CD4-positive, CD25-positive, alpha-beta regulatory T cell (primary cell): ENCODE measurements at regions not wholly inside any gene's neighbourhood (a gene's known extent, or its start where the extent isn't known, plus 50 kb on each side); places are given as distances from the start of the nearest gene placed in this dataset.

Experiments
- ATAC-seq, 2 donors: fragments of 150-1000 bp; cut with Tn5 transposase; one replicate each; pipeline ENCODE4 v1.10.0; 2021; ENCODE audit warnings: low read depth in 2 of 2, moderate number of reproducible peaks in 2 of 2, moderate library complexity in 1 of 2
- DNase-seq, 3 donors: peaks; one replicate each; pipeline versions ENCODE4 v3.0.0 to v3.0.0-alpha.2; 2012 to 2022; ENCODE audit warnings: mixed read lengths in 1 of 3
- H3K27ac ChIP-seq: one replicate; pipeline ENCODE4 v1.7.0; 2013; ENCODE audit warnings: mild to moderate bottlenecking, low read length; ENCODE audit not compliant: insufficient read depth, poor library complexity, severe bottlenecking
- H3K27me3 ChIP-seq: one replicate; pipeline ENCODE4 v1.7.0; 2013; ENCODE audit warnings: low read length; ENCODE audit not compliant: control insufficient read depth, insufficient read depth
- H3K36me3 ChIP-seq: one replicate; pipeline ENCODE4 v1.7.0; 2013; ENCODE audit warnings: mild to moderate bottlenecking, low read length, moderate library complexity; ENCODE audit not compliant: control insufficient read depth, insufficient read depth
- H3K4me1 ChIP-seq: 2 replicates; pipeline ENCODE4 v1.7.0; 2013; ENCODE audit warnings: mild to moderate bottlenecking, low read length; ENCODE audit not compliant: insufficient read depth, control insufficient read depth, poor library complexity, severe bottlenecking
- H3K4me3 ChIP-seq: one replicate; pipeline ENCODE4 v1.7.0; 2013; ENCODE audit warnings: low read depth, mild to moderate bottlenecking, low read length, moderate library complexity
- H3K9me3 ChIP-seq, 2 experiments: 1 replicate in 1 of 2; 2 replicates in 1 of 2; pipeline ENCODE4 v1.7.0; 2013; ENCODE audit warnings: low read length in 2 of 2, mild to moderate bottlenecking in 1 of 2, moderate library complexity in 1 of 2; ENCODE audit not compliant: control insufficient read depth in 2 of 2
- H3K27ac Mint-ChIP-seq, 3 donors: one replicate each; pipeline ENCODE4 v1.8.0; 2020 to 2022; ENCODE audit warnings: mild to moderate bottlenecking in 3 of 3, mixed read lengths in 3 of 3, moderate library complexity in 2 of 3
- H3K27me3 Mint-ChIP-seq: one replicate; pipeline ENCODE4 v1.8.0; 2022; ENCODE audit warnings: mild to moderate bottlenecking, mixed read lengths
- H3K36me3 Mint-ChIP-seq: one replicate; pipeline ENCODE4 v1.8.0; 2020; ENCODE audit warnings: mixed read lengths
- H3K4me1 Mint-ChIP-seq, 4 donors: one replicate each; pipeline ENCODE4 v1.8.0; 2020 to 2022; ENCODE audit warnings: mixed read lengths in 4 of 4, mild to moderate bottlenecking in 1 of 4
- H3K4me3 Mint-ChIP-seq, 4 donors: one replicate each; pipeline ENCODE4 v1.8.0; 2020 to 2022; ENCODE audit warnings: mild to moderate bottlenecking in 4 of 4, mixed read lengths in 4 of 4, moderate library complexity in 3 of 4
- H3K9me3 Mint-ChIP-seq, 7 donors: one replicate each; pipeline ENCODE4 v1.8.0; 2020 to 2022; ENCODE audit warnings: mixed read lengths in 7 of 7, mild to moderate bottlenecking in 3 of 7, moderate library complexity in 2 of 7

- Mint-ChIP-seq H3K4me3 (no peak overlapping the region), H3K36me3 (no peaks in the 10 kb centered on the region), H3K27me3 (no peaks in the 10 kb centered on the region), H3K9me3 (peaks cover 0 to 4% (median 0%) of the 10 kb centered on the region in 7 donors), H3K4me1 (no peaks in the 10 kb centered on the region), H3K27ac (no peak overlapping the region)
- H3K27me3 ChIP-seq, result no peaks in the 10 kb centered on the region
- ATAC-seq (no peak), DNase-seq (no peak)
- no peaks in the 10 kb centered on the region for H3K4me1 ChIP-seq
- H3K27ac ChIP-seq, result no peak overlapping the region
- H3K9me3 ChIP-seq, result no peaks in the 10 kb centered on the region
- H3K36me3 ChIP-seq, result no peaks in the 10 kb centered on the region
- H3K4me3 ChIP-seq, result no peak overlapping the region
Observed at GRCh38 chr4:23369331-23369730, 520.5 kb downstream of the PPARGC1A start.

GRCh38 chr4:23368081-23368697 lies 521.7 kb downstream of the PPARGC1A start:
- Histone ChIP-seq H3K27ac (no peak overlapping the region), H3K4me3 (no peak overlapping the region), H3K9me3 (no peaks in the 10 kb centered on the region), H3K27me3 (no peaks in the 10 kb centered on the region), H3K36me3 (no peaks in the 10 kb centered on the region), H3K4me1 (no peaks in the 10 kb centered on the region)
- ATAC-seq, result no peak
- H3K4me1 Mint-ChIP-seq, result no peaks in the 10 kb centered on the region
- H3K9me3 Mint-ChIP-seq, result peaks cover 0 to 2% (median 0%) of the 10 kb centered on the region in 7 donors
- no peak overlapping the region for H3K4me3 Mint-ChIP-seq
- no peak overlapping the region for H3K27ac Mint-ChIP-seq
- no peak for DNase-seq
- no peaks in the 10 kb centered on the region for H3K36me3 Mint-ChIP-seq
- no peaks in the 10 kb centered on the region for H3K27me3 Mint-ChIP-seq

GRCh38 chr4:23366557-23366906 lies 523.3 kb downstream of the PPARGC1A start:
- Mint-ChIP-seq H3K27me3 (no peaks in the 10 kb centered on the region), H3K9me3 (peaks cover 0 to 2% (median 0%) of the 10 kb centered on the region in 7 donors), H3K36me3 (no peaks in the 10 kb centered on the region), H3K4me1 (no peaks in the 10 kb centered on the region), H3K27ac (no peak overlapping the region), H3K4me3 (no peak overlapping the region)
- no peaks in the 10 kb centered on the region for H3K36me3 ChIP-seq
- no peaks in the 10 kb centered on the region for H3K9me3 ChIP-seq
- DNase-seq (no peak), ATAC-seq (no peak)
- H3K4me3 ChIP-seq, result no peak overlapping the region
- no peaks in the 10 kb centered on the region for H3K4me1 ChIP-seq
- H3K27ac ChIP-seq, result no peak overlapping the region
- no peaks in the 10 kb centered on the region for H3K27me3 ChIP-seq

- Mint-ChIP-seq H3K36me3 (no peaks in the 10 kb centered on the region), H3K27ac (no peak overlapping the region)
- H3K27me3 ChIP-seq, result no peaks in the 10 kb centered on the region
Observed at GRCh38 chr4:23365871-23366556, 523.8 kb downstream of the PPARGC1A start.

GRCh38 chr4:23365086-23365485 lies 524.8 kb downstream of the PPARGC1A start:
- no peaks in the 10 kb centered on the region for H3K4me1 Mint-ChIP-seq
- no peak for ATAC-seq
- no peak overlapping the region for H3K27ac ChIP-seq
- no peak overlapping the region for H3K27ac Mint-ChIP-seq
- H3K9me3 Mint-ChIP-seq, result peaks cover 0 to 2% (median 0%) of the 10 kb centered on the region in 7 donors
- no peaks in the 10 kb centered on the region for H3K36me3 Mint-ChIP-seq
- no peak overlapping the region for H3K4me3 ChIP-seq
- H3K27me3 ChIP-seq, result no peaks in the 10 kb centered on the region
- no peaks in the 10 kb centered on the region for H3K36me3 ChIP-seq
- H3K9me3 ChIP-seq, result no peaks in the 10 kb centered on the region
- H3K27me3 Mint-ChIP-seq, result no peaks in the 10 kb centered on the region
- DNase-seq, result no peak
- H3K4me1 ChIP-seq, result no peaks in the 10 kb centered on the region
- no peak overlapping the region for H3K4me3 Mint-ChIP-seq

More at GRCh38 chr4:23365871-23366556, 523.8 kb downstream of the PPARGC1A start:
- H3K27me3 Mint-ChIP-seq, result no peaks in the 10 kb centered on the region
- H3K27ac ChIP-seq, result no peak overlapping the region
- ATAC-seq (no peak), DNase-seq (no peak)
- H3K4me1 Mint-ChIP-seq, result no peaks in the 10 kb centered on the region
- peaks cover 0 to 2% (median 0%) of the 10 kb centered on the region in 7 donors for H3K9me3 Mint-ChIP-seq
- H3K4me3 ChIP-seq, result no peak overlapping the region
- no peaks in the 10 kb centered on the region for H3K4me1 ChIP-seq
- no peaks in the 10 kb centered on the region for H3K9me3 ChIP-seq
- H3K36me3 ChIP-seq, result no peaks in the 10 kb centered on the region
- no peak overlapping the region for H3K4me3 Mint-ChIP-seq

GRCh38 chr4:23364167-23364566 lies 525.7 kb downstream of the PPARGC1A start:
- Mint-ChIP-seq H3K27me3 (no peaks in the 10 kb centered on the region), H3K36me3 (no peaks in the 10 kb centered on the region), H3K27ac (no peak overlapping the region), H3K4me3 (no peak overlapping the region), H3K9me3 (peaks cover 0 to 2% (median 0%) of the 10 kb centered on the region in 7 donors), H3K4me1 (no peaks in the 10 kb centered on the region)
- H3K4me3 ChIP-seq, result no peak overlapping the region
- ATAC-seq, result no peak
- H3K27ac ChIP-seq, result no peak overlapping the region
- no peak for DNase-seq
- H3K9me3 ChIP-seq, result no peaks in the 10 kb centered on the region
- no peaks in the 10 kb centered on the region for H3K36me3 ChIP-seq
- H3K27me3 ChIP-seq, result no peaks in the 10 kb centered on the region
- no peaks in the 10 kb centered on the region for H3K4me1 ChIP-seq

- Mint-ChIP-seq H3K4me1 (no peaks in the 10 kb centered on the region), H3K9me3 (peaks cover 0 to 2% (median 0%) of the 10 kb centered on the region in 7 donors), H3K27ac (no peak overlapping the region), H3K4me3 (no peak overlapping the region), H3K27me3 (no peaks in the 10 kb centered on the region), H3K36me3 (no peaks in the 10 kb centered on the region)
- Histone ChIP-seq H3K36me3 (no peaks in the 10 kb centered on the region), H3K27ac (no peak overlapping the region), H3K4me1 (no peaks in the 10 kb centered on the region), H3K4me3 (no peak overlapping the region), H3K27me3 (no peaks in the 10 kb centered on the region), H3K9me3 (no peaks in the 10 kb centered on the region)
- no peak for ATAC-seq
- DNase-seq, result no peak
Observed at GRCh38 chr4:23361453-23361852, 528.4 kb downstream of the PPARGC1A start.

- peaks cover 0 to 2% (median 0%) of the 10 kb centered on the region in 7 donors for H3K9me3 Mint-ChIP-seq
- Histone ChIP-seq H3K27me3 (no peaks in the 10 kb centered on the region), H3K27ac (no peak overlapping the region), H3K4me3 (no peak overlapping the region), H3K4me1 (no peaks in the 10 kb centered on the region), H3K36me3 (no peaks in the 10 kb centered on the region), H3K9me3 (no peaks in the 10 kb centered on the region)
- no peaks in the 10 kb centered on the region for H3K27me3 Mint-ChIP-seq
- ATAC-seq (no peak), DNase-seq (no peak)
- H3K4me3 Mint-ChIP-seq, result no peak overlapping the region
- no peaks in the 10 kb centered on the region for H3K36me3 Mint-ChIP-seq
- H3K4me1 Mint-ChIP-seq, result no peaks in the 10 kb centered on the region
- no peak overlapping the region for H3K27ac Mint-ChIP-seq
Observed at GRCh38 chr4:23360718-23361117, 529.1 kb downstream of the PPARGC1A start.
